ENCODE measurements at regions not wholly inside any gene's neighbourhood (a gene's known extent, or its start where the extent isn't known, plus 50 kb on each side); places are given as distances from the start of the nearest gene placed in this dataset.
"Not testable (repeated sequence)": the region's sequence is repeated elsewhere in the genome, so short reads cannot be mapped to it uniquely, and the experiment has no call there.

- Histone ChIP-seq H3K4me3 (no peak overlapping the region), H3K27ac (no peak overlapping the region)
- TF ChIP-seq, protein P1, sequence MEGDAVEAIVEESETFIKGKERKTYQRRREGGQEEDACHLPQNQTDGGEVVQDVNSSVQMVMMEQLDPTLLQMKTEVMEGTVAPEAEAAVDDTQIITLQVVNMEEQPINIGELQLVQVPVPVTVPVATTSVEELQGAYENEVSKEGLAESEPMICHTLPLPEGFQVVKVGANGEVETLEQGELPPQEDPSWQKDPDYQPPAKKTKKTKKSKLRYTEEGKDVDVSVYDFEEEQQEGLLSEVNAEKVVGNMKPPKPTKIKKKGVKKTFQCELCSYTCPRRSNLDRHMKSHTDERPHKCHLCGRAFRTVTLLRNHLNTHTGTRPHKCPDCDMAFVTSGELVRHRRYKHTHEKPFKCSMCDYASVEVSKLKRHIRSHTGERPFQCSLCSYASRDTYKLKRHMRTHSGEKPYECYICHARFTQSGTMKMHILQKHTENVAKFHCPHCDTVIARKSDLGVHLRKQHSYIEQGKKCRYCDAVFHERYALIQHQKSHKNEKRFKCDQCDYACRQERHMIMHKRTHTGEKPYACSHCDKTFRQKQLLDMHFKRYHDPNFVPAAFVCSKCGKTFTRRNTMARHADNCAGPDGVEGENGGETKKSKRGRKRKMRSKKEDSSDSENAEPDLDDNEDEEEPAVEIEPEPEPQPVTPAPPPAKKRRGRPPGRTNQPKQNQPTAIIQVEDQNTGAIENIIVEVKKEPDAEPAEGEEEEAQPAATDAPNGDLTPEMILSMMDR (IDR thresholded peaks at IDR 0.05), result no peak
- DNase-seq (ENCODE audit: low spot score), result no peak
Measured at GRCh38 chr1:96464991-96465390, 256.6 kb upstream of the PTBP2 start.

- no peak overlapping the region for H3K4me3 ChIP-seq
- no peak for DNase-seq (ENCODE audit: low spot score)
- H3K27ac ChIP-seq, result no peak overlapping the region
- TF ChIP-seq, protein P1 (IDR thresholded peaks at IDR 0.05), result no peak
Measured at GRCh38 chr1:96465441-96465840, 256.1 kb upstream of the PTBP2 start.

DNA sequence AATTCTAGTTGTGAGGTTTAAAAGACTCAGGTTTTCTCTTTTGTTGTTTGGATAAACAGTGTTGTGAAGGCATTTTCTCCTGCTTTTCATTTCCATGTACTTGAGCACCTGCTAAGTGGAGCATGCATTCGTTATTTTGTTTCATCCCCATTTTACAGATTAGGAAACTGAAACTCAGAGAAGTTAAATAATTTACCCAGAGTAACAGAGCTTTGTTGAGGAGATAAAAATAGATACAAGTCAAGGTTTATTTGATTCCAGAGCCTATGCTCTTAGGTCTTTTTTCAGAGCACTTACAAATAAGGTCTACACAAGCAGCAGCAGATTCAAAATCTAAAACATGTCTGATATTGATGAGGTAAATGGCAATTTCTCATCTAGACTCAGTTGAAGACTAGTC lies 254.7 kb upstream of the PTBP2 start:
- H3K4me3 ChIP-seq, result no peak overlapping the region
- TF ChIP-seq, protein P1 (IDR thresholded peaks at IDR 0.05), result no peak
- no peak for DNase-seq (ENCODE audit: low spot score)
- no peak overlapping the region for H3K27ac ChIP-seq

- not testable (repeated sequence) for DNase-seq (ENCODE audit: low spot score); H3K4me3 ChIP-seq; H3K27ac ChIP-seq
Measured at GRCh38 chr1:96469726-96470125, 251.9 kb upstream of the PTBP2 start.

GRCh38 chr1:96472471-96472870 lies 249.1 kb upstream of the PTBP2 start:
- no peak overlapping the region for H3K4me3 ChIP-seq
- TF ChIP-seq, protein P1 (IDR thresholded peaks at IDR 0.05), result no peak

GRCh38 chr1:96473791-96474434 lies 247.7 kb upstream of the PTBP2 start:
- DNase-seq (ENCODE audit: low spot score), result no peak
- TF ChIP-seq, protein P1 (IDR thresholded peaks at IDR 0.05), result no peak

More at GRCh38 chr1:96472471-96472870, 249.1 kb upstream of the PTBP2 start:
- no peak overlapping the region for H3K27ac ChIP-seq
- DNase-seq (ENCODE audit: low spot score), result no peak

GRCh38 chr1:96474985-96475743 lies 246.4 kb upstream of the PTBP2 start:
- H3K27ac ChIP-seq, result no peak overlapping the region
- TF ChIP-seq, protein P1 (IDR thresholded peaks at IDR 0.05), result no peak

More at GRCh38 chr1:96473791-96474434, 247.7 kb upstream of the PTBP2 start:
- Histone ChIP-seq H3K4me3 (no peak overlapping the region), H3K27ac (no peak overlapping the region)

More at GRCh38 chr1:96474985-96475743, 246.4 kb upstream of the PTBP2 start:
- DNase-seq (ENCODE audit: low spot score), result no peak
- no peak overlapping the region for H3K4me3 ChIP-seq
